ENCODE measurements at regions not wholly inside any gene's neighbourhood (a gene's known extent, or its start where the extent isn't known, plus 50 kb on each side); places are given as distances from the start of the nearest gene placed in this dataset.

DNA sequence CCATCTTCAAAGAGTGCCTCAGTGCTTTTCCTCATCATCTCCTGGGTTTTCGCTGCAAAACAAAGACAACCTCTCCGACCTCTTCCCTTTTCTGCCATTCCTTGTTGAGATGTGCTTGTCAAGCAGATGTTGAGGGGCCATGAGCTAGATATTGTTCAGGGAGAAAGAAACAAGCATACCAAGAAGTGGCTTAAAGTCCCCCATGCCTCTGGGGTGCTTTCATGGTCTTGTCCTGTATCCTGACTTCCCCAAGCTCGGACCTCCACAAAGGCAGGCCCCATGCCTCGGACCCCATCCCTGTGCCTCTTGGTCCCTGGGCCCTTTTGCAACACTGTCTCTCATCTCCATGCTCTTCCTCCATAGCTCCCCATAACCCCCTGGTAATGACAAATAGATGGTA, 103.8 kb downstream of the C1orf94 start:
- no peak for TF ChIP-seq EZH2 (IDR thresholded peaks at IDR 0.05; ENCODE audit: borderline replicate concordance)
- TF ChIP-seq, protein P1, sequence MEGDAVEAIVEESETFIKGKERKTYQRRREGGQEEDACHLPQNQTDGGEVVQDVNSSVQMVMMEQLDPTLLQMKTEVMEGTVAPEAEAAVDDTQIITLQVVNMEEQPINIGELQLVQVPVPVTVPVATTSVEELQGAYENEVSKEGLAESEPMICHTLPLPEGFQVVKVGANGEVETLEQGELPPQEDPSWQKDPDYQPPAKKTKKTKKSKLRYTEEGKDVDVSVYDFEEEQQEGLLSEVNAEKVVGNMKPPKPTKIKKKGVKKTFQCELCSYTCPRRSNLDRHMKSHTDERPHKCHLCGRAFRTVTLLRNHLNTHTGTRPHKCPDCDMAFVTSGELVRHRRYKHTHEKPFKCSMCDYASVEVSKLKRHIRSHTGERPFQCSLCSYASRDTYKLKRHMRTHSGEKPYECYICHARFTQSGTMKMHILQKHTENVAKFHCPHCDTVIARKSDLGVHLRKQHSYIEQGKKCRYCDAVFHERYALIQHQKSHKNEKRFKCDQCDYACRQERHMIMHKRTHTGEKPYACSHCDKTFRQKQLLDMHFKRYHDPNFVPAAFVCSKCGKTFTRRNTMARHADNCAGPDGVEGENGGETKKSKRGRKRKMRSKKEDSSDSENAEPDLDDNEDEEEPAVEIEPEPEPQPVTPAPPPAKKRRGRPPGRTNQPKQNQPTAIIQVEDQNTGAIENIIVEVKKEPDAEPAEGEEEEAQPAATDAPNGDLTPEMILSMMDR (IDR thresholded peaks at IDR 0.05; ENCODE audit: poor library complexity), result no peak

Measured in hepatocyte (in vitro differentiated cells).